MG63 (cell line): ENCODE measurements at regions not wholly inside any gene's neighbourhood (a gene's known extent, or its start where the extent isn't known, plus 50 kb on each side); places are given as distances from the start of the nearest gene placed in this dataset.

Experiments
- DNase-seq: peaks from one replicate; pipeline ENCODE4 v3.0.0-alpha.2; 2020
- H3K27me3 ChIP-seq: fragments of 250-450 bp; sonication (Bioruptor Pico); 2 replicates; pipeline ENCODE4 v1.5.1; 2020; ENCODE audit warnings: mild to moderate bottlenecking, moderate library complexity
- H3K36me3 ChIP-seq: fragments of 250-450 bp; sonication (Bioruptor Pico); 2 replicates; pipeline ENCODE4 v1.5.1; 2020; ENCODE audit warnings: mild to moderate bottlenecking, moderate library complexity
- H3K4me3 ChIP-seq: fragments of 250-450 bp; sonication (Bioruptor Pico); 2 replicates; pipeline ENCODE4 v1.5.1; 2020; ENCODE audit warnings: mild to moderate bottlenecking, moderate library complexity
- H3K9me3 ChIP-seq: fragments of 250-450 bp; sonication (Bioruptor Pico); 2 replicates; pipeline ENCODE4 v1.5.1; 2020; ENCODE audit warnings: mild to moderate bottlenecking, moderate library complexity

- H3K27me3 ChIP-seq: no peaks in the 10 kb centered on the region
- no peak overlapping the region for H3K4me3 ChIP-seq
- H3K9me3 ChIP-seq: no peaks in the 10 kb centered on the region
- no peaks in the 10 kb centered on the region for H3K36me3 ChIP-seq
- no peak for DNase-seq
These were observed 92.9 kb upstream of the UBL3 start for GRCh38 chr13:29943273-29943672.

GRCh38 chr13:29940715-29941114 lies 90.3 kb upstream of the UBL3 start:
- DNase-seq: no peak
- no peaks in the 10 kb centered on the region for H3K9me3 ChIP-seq
- H3K36me3 ChIP-seq: no peaks in the 10 kb centered on the region
- no peaks in the 10 kb centered on the region for H3K27me3 ChIP-seq
- H3K4me3 ChIP-seq: no peak overlapping the region

- no peaks in the 10 kb centered on the region for H3K27me3 ChIP-seq
- DNase-seq: no peak
These were observed 88.7 kb upstream of the UBL3 start for GRCh38 chr13:29939158-29939557.

GRCh38 chr13:29937841-29938240 lies 87.4 kb upstream of the UBL3 start:
- no peaks in the 10 kb centered on the region for H3K36me3 ChIP-seq
- H3K9me3 ChIP-seq: no peaks in the 10 kb centered on the region
- no peaks in the 10 kb centered on the region for H3K27me3 ChIP-seq
- DNase-seq: no peak
- H3K4me3 ChIP-seq: no peak overlapping the region

More at GRCh38 chr13:29939158-29939557, 88.7 kb upstream of the UBL3 start:
- H3K4me3 ChIP-seq: no peak overlapping the region
- no peaks in the 10 kb centered on the region for H3K9me3 ChIP-seq
- no peaks in the 10 kb centered on the region for H3K36me3 ChIP-seq

- no peaks in the 10 kb centered on the region for H3K9me3 ChIP-seq
- no peaks in the 10 kb centered on the region for H3K27me3 ChIP-seq
- DNase-seq: no peak
- H3K36me3 ChIP-seq: no peaks in the 10 kb centered on the region
- H3K4me3 ChIP-seq: no peak overlapping the region
These were observed 87.0 kb upstream of the UBL3 start for GRCh38 chr13:29937379-29937778.

GRCh38 chr13:29936956-29937355 lies 86.5 kb upstream of the UBL3 start:
- no peaks in the 10 kb centered on the region for H3K9me3 ChIP-seq

GRCh38 chr13:29936051-29936813 lies 85.8 kb upstream of the UBL3 start:
- Histone ChIP-seq H3K36me3 (no peaks in the 10 kb centered on the region), H3K9me3 (no peaks in the 10 kb centered on the region), H3K27me3 (no peaks in the 10 kb centered on the region), H3K4me3 (no peak overlapping the region)
- no peak for DNase-seq

More at GRCh38 chr13:29936956-29937355, 86.5 kb upstream of the UBL3 start:
- no peak overlapping the region for H3K4me3 ChIP-seq
- no peak for DNase-seq
- H3K36me3 ChIP-seq: no peaks in the 10 kb centered on the region
- no peaks in the 10 kb centered on the region for H3K27me3 ChIP-seq

- Histone ChIP-seq H3K27me3 (no peaks in the 10 kb centered on the region), H3K4me3 (no peak overlapping the region), H3K9me3 (no peaks in the 10 kb centered on the region), H3K36me3 (no peaks in the 10 kb centered on the region)
- no peak for DNase-seq
These were observed 85.0 kb upstream of the UBL3 start for GRCh38 chr13:29935309-29935981.

- Histone ChIP-seq H3K4me3 (no peak overlapping the region), H3K27me3 (no peaks in the 10 kb centered on the region), H3K36me3 (no peaks in the 10 kb centered on the region), H3K9me3 (no peaks in the 10 kb centered on the region)
- no peak for DNase-seq
These were observed 84.3 kb upstream of the UBL3 start for GRCh38 chr13:29934531-29935308.

GRCh38 chr13:29933401-29933800 lies 83.0 kb upstream of the UBL3 start:
- H3K36me3 ChIP-seq: no peaks in the 10 kb centered on the region
- no peaks in the 10 kb centered on the region for H3K9me3 ChIP-seq
- DNase-seq: no peak
- H3K4me3 ChIP-seq: no peak overlapping the region
- H3K27me3 ChIP-seq: no peaks in the 10 kb centered on the region

GRCh38 chr13:29931696-29932095 lies 81.3 kb upstream of the UBL3 start:
- H3K9me3 ChIP-seq: no peaks in the 10 kb centered on the region
- no peak for DNase-seq
- no peak overlapping the region for H3K4me3 ChIP-seq
- H3K36me3 ChIP-seq: no peaks in the 10 kb centered on the region
- no peaks in the 10 kb centered on the region for H3K27me3 ChIP-seq

GRCh38 chr13:29929062-29929847 lies 78.8 kb upstream of the UBL3 start:
- DNase-seq: no peak
- Histone ChIP-seq H3K4me3 (no peak overlapping the region), H3K36me3 (no peaks in the 10 kb centered on the region), H3K27me3 (no peaks in the 10 kb centered on the region), H3K9me3 (no peaks in the 10 kb centered on the region)

- Histone ChIP-seq H3K36me3 (no peaks in the 10 kb centered on the region), H3K27me3 (no peaks in the 10 kb centered on the region), H3K9me3 (no peaks in the 10 kb centered on the region), H3K4me3 (no peak overlapping the region)
- no peak for DNase-seq
These were observed 75.7 kb upstream of the UBL3 start for GRCh38 chr13:29926098-29926476.

GRCh38 chr13:29925457-29926097 lies 75.2 kb upstream of the UBL3 start:
- Histone ChIP-seq H3K9me3 (no peaks in the 10 kb centered on the region), H3K27me3 (no peaks in the 10 kb centered on the region), H3K36me3 (no peaks in the 10 kb centered on the region), H3K4me3 (no peak overlapping the region)
- DNase-seq: peak; percentile 73

GRCh38 chr13:29924482-29925350 lies 74.3 kb upstream of the UBL3 start:
- Histone ChIP-seq H3K9me3 (no peaks in the 10 kb centered on the region), H3K36me3 (no peaks in the 10 kb centered on the region), H3K4me3 (no peak overlapping the region), H3K27me3 (no peaks in the 10 kb centered on the region)
- DNase-seq: peak; percentile 93
